ENCODE measurements at regions not wholly inside any gene's neighbourhood (a gene's known extent, or its start where the extent isn't known, plus 50 kb on each side); places are given as distances from the start of the nearest gene placed in this dataset.
"Not testable (repeated sequence)": the region's sequence is repeated elsewhere in the genome, so short reads cannot be mapped to it uniquely, and the experiment has no call there.

DNA sequence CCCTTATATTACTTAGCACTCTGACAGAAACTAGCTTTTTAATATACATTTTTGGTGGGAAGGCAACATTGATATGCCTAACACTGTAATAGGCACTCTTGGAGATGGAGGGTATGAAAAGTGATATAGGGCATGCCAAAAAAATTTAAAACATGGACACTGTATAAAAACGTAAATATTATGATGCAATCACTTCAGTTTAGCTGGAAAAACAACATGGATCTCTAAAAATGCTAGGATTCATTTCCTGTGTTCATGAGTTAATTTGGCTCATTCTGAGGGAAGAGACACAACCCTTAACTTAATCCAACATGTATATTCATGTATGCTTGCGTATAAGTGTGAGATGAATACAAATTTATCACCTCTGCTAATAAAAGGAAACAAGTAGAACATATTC, 157.3 kb upstream of the TFAP2D start:
- TF ChIP-seq, protein P1, sequence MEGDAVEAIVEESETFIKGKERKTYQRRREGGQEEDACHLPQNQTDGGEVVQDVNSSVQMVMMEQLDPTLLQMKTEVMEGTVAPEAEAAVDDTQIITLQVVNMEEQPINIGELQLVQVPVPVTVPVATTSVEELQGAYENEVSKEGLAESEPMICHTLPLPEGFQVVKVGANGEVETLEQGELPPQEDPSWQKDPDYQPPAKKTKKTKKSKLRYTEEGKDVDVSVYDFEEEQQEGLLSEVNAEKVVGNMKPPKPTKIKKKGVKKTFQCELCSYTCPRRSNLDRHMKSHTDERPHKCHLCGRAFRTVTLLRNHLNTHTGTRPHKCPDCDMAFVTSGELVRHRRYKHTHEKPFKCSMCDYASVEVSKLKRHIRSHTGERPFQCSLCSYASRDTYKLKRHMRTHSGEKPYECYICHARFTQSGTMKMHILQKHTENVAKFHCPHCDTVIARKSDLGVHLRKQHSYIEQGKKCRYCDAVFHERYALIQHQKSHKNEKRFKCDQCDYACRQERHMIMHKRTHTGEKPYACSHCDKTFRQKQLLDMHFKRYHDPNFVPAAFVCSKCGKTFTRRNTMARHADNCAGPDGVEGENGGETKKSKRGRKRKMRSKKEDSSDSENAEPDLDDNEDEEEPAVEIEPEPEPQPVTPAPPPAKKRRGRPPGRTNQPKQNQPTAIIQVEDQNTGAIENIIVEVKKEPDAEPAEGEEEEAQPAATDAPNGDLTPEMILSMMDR (IDR thresholded peaks at IDR 0.05): no peak

DNA sequence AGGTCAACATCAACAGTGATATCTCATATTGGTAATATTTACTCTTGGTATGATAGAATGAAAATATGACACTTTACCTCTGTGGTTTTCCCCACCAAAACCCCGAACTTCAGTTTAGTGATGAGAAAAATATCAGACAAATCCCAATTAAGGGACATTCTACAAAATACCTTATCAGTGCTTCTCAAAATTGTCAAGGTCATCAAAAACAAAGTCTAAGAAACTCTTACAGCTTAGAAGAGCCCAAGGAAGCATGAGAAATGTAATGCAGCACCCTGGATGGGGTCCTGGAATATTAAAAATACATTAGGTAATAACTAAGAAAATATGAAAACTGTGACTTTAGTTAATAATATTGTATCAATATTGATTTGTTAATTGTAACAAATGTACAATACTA, 148.3 kb upstream of the TFAP2D start:
- H3K9me3 ChIP-seq: no peaks in the 10 kb centered on the region
- no peak overlapping the region for H3K9ac ChIP-seq (ENCODE audit: low read depth in 2 of 2, low read length in 2 of 2)
- no peak overlapping the region for H3K4me3 ChIP-seq
- H3K36me3 ChIP-seq: no peaks in the 10 kb centered on the region
- H3K4me1 ChIP-seq: no peaks in the 10 kb centered on the region
- H3K27ac ChIP-seq: no peak overlapping the region
- TF ChIP-seq, protein P1 (IDR thresholded peaks at IDR 0.05): no peak
- H3K27me3 ChIP-seq: no peaks in the 10 kb centered on the region
- intact Hi-C loops (cut with DNase I): no loop called here
- DNase-seq: no peak

More for the DNA sequence above, 157.3 kb upstream of the TFAP2D start:
- H3K9me3 ChIP-seq: no peaks in the 10 kb centered on the region
- no peak for DNase-seq
- no peaks in the 10 kb centered on the region for H3K27me3 ChIP-seq
- intact Hi-C loops (cut with DNase I): no loop called here
- no peaks in the 10 kb centered on the region for H3K4me1 ChIP-seq
- H3K36me3 ChIP-seq: no peaks in the 10 kb centered on the region
- no peak overlapping the region for H3K27ac ChIP-seq
- H3K4me3 ChIP-seq: no peak overlapping the region
- no peak overlapping the region for H3K9ac ChIP-seq (ENCODE audit: low read depth in 2 of 2, low read length in 2 of 2)

DNA sequence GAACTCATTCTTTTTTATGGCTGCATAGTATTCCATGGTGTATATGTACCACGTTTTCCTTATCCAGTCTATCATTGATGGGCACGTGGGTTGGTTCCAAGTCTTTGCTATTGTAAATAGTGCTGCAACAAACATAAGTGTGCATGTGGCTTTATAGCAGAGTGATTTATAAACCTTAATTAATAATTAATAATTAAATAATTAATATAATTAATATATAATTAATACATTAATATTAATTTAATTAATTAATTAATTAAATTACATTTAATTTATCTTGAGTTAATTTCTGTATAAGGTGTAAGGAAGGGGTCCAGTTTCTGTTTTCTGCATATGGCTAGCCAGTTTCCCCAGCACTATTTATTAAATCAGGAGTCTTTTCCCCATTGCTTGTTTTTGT, 142.1 kb upstream of the TFAP2D start:
- DNase-seq; intact Hi-C loops (cut with DNase I): not testable (repeated sequence)

DNA sequence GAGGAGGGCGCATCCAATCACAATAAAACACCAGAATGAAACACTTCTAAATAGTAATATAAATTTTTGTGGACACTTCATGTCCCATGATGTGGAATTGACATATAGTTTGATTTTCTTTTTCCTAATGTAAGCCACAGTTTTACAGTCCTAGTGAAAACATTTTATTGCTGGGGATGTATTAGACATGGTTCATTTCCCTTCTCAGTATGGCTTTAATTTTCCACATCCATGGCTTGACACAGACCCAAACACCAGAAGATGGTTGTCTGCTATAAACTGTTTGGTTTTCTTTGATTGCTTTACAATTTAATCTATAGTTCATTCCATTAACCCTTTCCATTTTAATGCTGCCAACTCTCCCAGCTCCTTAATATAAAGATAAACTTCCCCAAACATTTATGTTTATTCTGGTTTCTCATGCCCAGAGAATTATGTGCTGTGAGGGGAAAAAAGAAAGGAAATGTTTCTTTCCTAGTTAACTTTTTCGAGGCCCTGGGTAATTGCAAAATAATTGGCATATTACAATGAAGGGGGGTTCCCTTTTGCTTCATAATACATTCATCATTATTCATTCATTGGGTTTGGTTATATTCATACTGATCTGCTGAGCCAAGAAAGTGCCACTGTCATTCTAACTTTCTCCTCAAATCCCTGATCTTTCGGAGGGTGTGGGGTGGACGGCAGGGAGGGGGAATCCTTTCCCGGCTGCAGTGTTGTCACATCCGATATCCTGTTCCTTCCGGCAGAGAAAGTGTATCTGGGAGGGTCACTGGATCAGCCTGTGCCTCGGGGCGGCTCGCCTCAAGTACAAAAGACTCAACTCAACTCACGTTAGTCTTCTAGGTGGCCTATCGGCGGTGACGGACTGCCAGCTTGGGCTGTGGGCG, 127.6 kb upstream of the TFAP2D start:
- TF ChIP-seq, protein P1 (IDR thresholded peaks at IDR 0.05): no peak
- DNase-seq: no peak
- intact Hi-C loops (cut with DNase I): no loop called here

More for the DNA sequence above, 142.1 kb upstream of the TFAP2D start:
- not testable (repeated sequence) for H3K27ac ChIP-seq; H3K27me3 ChIP-seq; H3K36me3 ChIP-seq; H3K4me3 ChIP-seq; H3K4me1 ChIP-seq; H3K9ac ChIP-seq (ENCODE audit: low read depth in 2 of 2, low read length in 2 of 2); H3K9me3 ChIP-seq

DNA sequence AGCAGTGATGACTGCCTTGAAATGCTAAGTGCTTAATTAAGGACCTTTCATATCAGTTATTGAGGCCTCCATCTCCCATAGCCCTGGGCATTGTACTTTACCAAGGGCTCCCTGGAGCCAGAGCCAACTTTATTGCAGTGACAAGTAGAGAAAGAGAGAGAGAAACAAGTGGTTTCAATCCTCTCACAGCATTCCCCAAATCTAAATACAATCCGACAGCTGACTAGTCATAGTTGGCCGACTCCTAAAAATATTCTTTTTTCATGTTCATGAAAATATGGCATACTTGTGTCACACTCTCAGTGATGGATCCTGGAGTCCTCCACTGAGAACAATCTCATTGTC, 127.0 kb upstream of the TFAP2D start:
- Histone ChIP-seq H3K4me1 (no peaks in the 10 kb centered on the region), H3K36me3 (no peaks in the 10 kb centered on the region), H3K4me3 (no peak overlapping the region), H3K9ac (ENCODE audit: low read depth in 2 of 2, low read length in 2 of 2) (no peak overlapping the region), H3K9me3 (no peaks in the 10 kb centered on the region), H3K27me3 (no peaks in the 10 kb centered on the region), H3K27ac (no peak overlapping the region)
- TF ChIP-seq, protein P1 (IDR thresholded peaks at IDR 0.05): no peak
- DNase-seq: no peak
- intact Hi-C loops (cut with DNase I): no loop called here

More for the DNA sequence above, 127.6 kb upstream of the TFAP2D start:
- H3K27ac ChIP-seq: no peak overlapping the region
- no peaks in the 10 kb centered on the region for H3K4me1 ChIP-seq
- no peaks in the 10 kb centered on the region for H3K36me3 ChIP-seq
- H3K9me3 ChIP-seq: no peaks in the 10 kb centered on the region
- no peak overlapping the region for H3K4me3 ChIP-seq
- no peaks in the 10 kb centered on the region for H3K27me3 ChIP-seq
- H3K9ac ChIP-seq (ENCODE audit: low read depth in 2 of 2, low read length in 2 of 2): no peak overlapping the region

DNA sequence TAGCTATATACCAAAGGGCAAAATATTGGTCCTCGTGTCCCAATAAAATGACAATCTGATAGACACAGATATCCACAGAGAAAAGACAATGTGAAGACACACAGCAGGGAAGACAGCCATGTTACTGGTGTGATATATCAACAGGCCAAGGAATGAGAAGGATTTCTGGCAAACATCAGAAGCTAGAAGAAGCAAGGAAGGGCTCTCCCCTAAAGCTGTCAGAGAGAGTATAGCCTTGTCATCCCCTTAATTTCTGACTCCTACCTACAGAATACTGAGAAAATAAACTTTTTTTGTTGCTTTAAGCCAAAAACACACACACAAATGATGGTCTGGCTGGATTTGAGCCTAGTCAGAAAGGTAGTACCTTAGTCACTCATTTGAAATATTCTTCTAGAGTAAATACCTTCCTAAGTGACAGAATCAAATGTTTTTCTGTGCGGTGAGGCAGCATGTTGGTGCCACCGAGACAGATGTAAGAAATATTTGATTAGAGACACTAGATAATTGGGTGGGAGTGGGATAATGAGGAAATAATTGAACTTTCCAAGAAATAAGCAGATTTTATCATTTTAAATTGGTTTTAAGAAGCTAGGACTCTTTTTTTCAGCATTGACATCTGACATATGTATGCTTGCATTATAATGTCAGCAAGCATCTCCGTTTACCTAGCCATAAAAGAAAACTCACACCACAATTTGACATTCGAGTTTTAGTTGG, 123.4 kb upstream of the TFAP2D start:
- intact Hi-C loops (cut with DNase I): no loop called here
- TF ChIP-seq, protein P1 (IDR thresholded peaks at IDR 0.05): no peak
- DNase-seq: no peak

More for the DNA sequence above, 123.4 kb upstream of the TFAP2D start:
- Histone ChIP-seq H3K36me3 (no peaks in the 10 kb centered on the region), H3K4me1 (no peaks in the 10 kb centered on the region), H3K9me3 (no peaks in the 10 kb centered on the region), H3K9ac (ENCODE audit: low read depth in 2 of 2, low read length in 2 of 2) (no peak overlapping the region), H3K4me3 (no peak overlapping the region), H3K27ac (no peak overlapping the region), H3K27me3 (no peaks in the 10 kb centered on the region)

Measured in colonic mucosa (tissue), 4 donors.